Aorta (tissue), 5 donors: ENCODE measurements at regions not wholly inside any gene's neighbourhood (a gene's known extent, or its start where the extent isn't known, plus 50 kb on each side); places are given as distances from the start of the nearest gene placed in this dataset.

ENCODE experiments used
- ATAC-seq: fragments of 200-7000 bp; cut with Tn5 transposase; one replicate; pipeline ENCODE4 v1.9.1; 2022; ENCODE audit warnings: moderate library complexity; ENCODE audit not compliant: low FRiP score
- DNase-seq, 2 donors: peaks; one replicate each; pipeline ENCODE4 v3.0.0-alpha.2; 2020
- H3K27ac ChIP-seq, 2 donors: one replicate each; pipeline ENCODE4 v1.5.1; 2013; ENCODE audit warnings: low read length in 2 of 2, mild to moderate bottlenecking in 2 of 2, moderate library complexity in 2 of 2, control low read depth in 1 of 2, inconsistent platforms in 1 of 2, low read depth in 1 of 2
- H3K27me3 ChIP-seq, 2 donors: one replicate each; pipeline ENCODE4 v1.6.1; 2013; ENCODE audit warnings: control low read depth in 1 of 2, low read length in 1 of 2, mild to moderate bottlenecking in 1 of 2, moderate library complexity in 1 of 2; ENCODE audit not compliant: insufficient read depth in 2 of 2, control insufficient read depth in 1 of 2
- H3K36me3 ChIP-seq, 2 donors: one replicate each; pipeline ENCODE4 v1.6.1; 2013; ENCODE audit warnings: control low read depth in 1 of 2, low read length in 1 of 2, mild to moderate bottlenecking in 1 of 2; ENCODE audit not compliant: insufficient read depth in 2 of 2, control insufficient read depth in 1 of 2
- H3K4me1 ChIP-seq, 2 donors: one replicate each; pipeline ENCODE4 v1.6.1; 2013; ENCODE audit warnings: low read length in 2 of 2, control low read depth in 1 of 2, mild to moderate bottlenecking in 1 of 2, moderate library complexity in 1 of 2; ENCODE audit not compliant: insufficient read depth in 2 of 2, control insufficient read depth in 1 of 2
- H3K4me3 ChIP-seq, 2 donors: one replicate each; pipeline ENCODE4 v1.5.1; 2013; ENCODE audit warnings: low read length in 2 of 2, control low read depth in 1 of 2, mild to moderate bottlenecking in 1 of 2
- H3K9me3 ChIP-seq: one replicate; pipeline ENCODE4 v1.6.1; 2013; ENCODE audit warnings: mild to moderate bottlenecking, low read length; ENCODE audit not compliant: control insufficient read depth
- WGBS, 2 donors: extraction: QIAGEN DNeasy Blood & Tissue Kit; methylation state at CpG; one replicate each; pipeline ENCODE4 v1.1.7; 2013; 5-methylcytosine and 5-hydroxymethylcytosine counted together
- intact Hi-C, 2 donors: fragments of 100-400 bp; cut with DNase I; formaldehyde crosslinking; loops; one replicate each; pipeline versions ENCODE4 v1.14.2 to v1.15.0; 2022
- donor health status: healthy with polysubstance abuse.
- donor health status: Bipolar disorder and iron deficiency.
- donor health status: DM: no; HTN: no; CAD: no.
- donor health status: DM: no; HTN: no; CAD: no.
- donor health status: DM: yes; HTN: yes; CAD: no.

- 92 to 93% methylated on average over 2 of the region's 2 CpGs for WGBS, 2 donors
- no peaks in the 10 kb centered on the region for H3K27me3 ChIP-seq
- peaks cover 2% of the 10 kb centered on the region for H3K9me3 ChIP-seq
- no peaks in the 10 kb centered on the region for H3K4me1 ChIP-seq
- H3K36me3 ChIP-seq = no peaks in the 10 kb centered on the region
- DNase-seq = no peak
- no peak overlapping the region for H3K4me3 ChIP-seq
- ATAC-seq = no peak
- intact Hi-C loops = no loop called here
- no peak overlapping the region for H3K27ac ChIP-seq
Measured at GRCh38 chr16:79966226-79966625, 365.7 kb upstream of the MAF start.

- no peak overlapping the region for H3K27ac ChIP-seq
- no peaks in the 10 kb centered on the region for H3K36me3 ChIP-seq
- no peak for DNase-seq
- peaks cover 2% of the 10 kb centered on the region for H3K9me3 ChIP-seq
- no peak overlapping the region for H3K4me3 ChIP-seq
- H3K27me3 ChIP-seq = no peaks in the 10 kb centered on the region
- 80 to 81% methylated on average over 3 of the region's 3 CpGs for WGBS, 2 donors
- no peaks in the 10 kb centered on the region for H3K4me1 ChIP-seq
- intact Hi-C loops = no loop called here
- no peak for ATAC-seq
Measured at GRCh38 chr16:79965718-79966117, 365.2 kb upstream of the MAF start.

GRCh38 chr16:79964104-79964503 is 363.6 kb upstream of the MAF start:
- no peak overlapping the region for H3K4me3 ChIP-seq
- H3K27me3 ChIP-seq = no peaks in the 10 kb centered on the region
- no peak overlapping the region for H3K27ac ChIP-seq
- ATAC-seq = no peak
- H3K9me3 ChIP-seq = peaks cover 2% of the 10 kb centered on the region
- 0 to 48% methylated on average over 1 of the region's 1 CpG for WGBS, 2 donors
- no peaks in the 10 kb centered on the region for H3K36me3 ChIP-seq
- DNase-seq = no peak
- intact Hi-C loops = no loop called here
- H3K4me1 ChIP-seq = no peaks in the 10 kb centered on the region

DNA sequence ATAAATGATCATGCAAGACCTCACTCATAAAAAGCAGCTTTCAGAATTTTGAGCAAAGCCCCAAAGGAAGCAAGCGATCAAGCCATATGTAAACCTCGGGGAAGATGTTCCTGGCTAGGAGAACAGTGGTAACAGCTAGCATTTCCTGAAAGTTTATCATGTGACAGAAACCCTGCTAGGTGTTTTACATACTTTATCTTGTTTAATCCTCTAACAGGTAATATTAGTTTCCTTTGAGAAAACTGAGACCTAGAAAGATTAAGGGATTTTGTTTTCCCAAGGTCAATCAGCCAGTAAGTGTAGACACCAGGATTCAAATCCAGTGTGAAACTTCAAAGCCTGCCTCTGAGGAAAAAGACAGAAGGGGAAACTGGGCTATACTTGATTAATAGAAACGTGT is 362.4 kb upstream of the MAF start:
- H3K4me3 ChIP-seq = no peak overlapping the region
- intact Hi-C loops = no loop called here
- no peaks in the 10 kb centered on the region for H3K4me1 ChIP-seq
- H3K27me3 ChIP-seq = no peaks in the 10 kb centered on the region
- no peak for ATAC-seq
- peaks cover 2% of the 10 kb centered on the region for H3K9me3 ChIP-seq
- H3K36me3 ChIP-seq = no peaks in the 10 kb centered on the region
- DNase-seq = no peak
- WGBS, 2 donors = 72 to 86% methylated on average over 3 of the region's 3 CpGs
- H3K27ac ChIP-seq = no peak overlapping the region

- no peaks in the 10 kb centered on the region for H3K27me3 ChIP-seq
- DNase-seq (no peak), ATAC-seq (no peak)
- H3K4me1 ChIP-seq = no peaks in the 10 kb centered on the region
- intact Hi-C loops = no loop called here
- H3K9me3 ChIP-seq = no peaks in the 10 kb centered on the region
- H3K36me3 ChIP-seq = no peaks in the 10 kb centered on the region
- H3K4me3 ChIP-seq = no peak overlapping the region
- no peak overlapping the region for H3K27ac ChIP-seq
- WGBS, 2 donors = 79 to 82% methylated on average over 1 of the region's 1 CpG
Measured at GRCh38 chr16:79959226-79959625, 358.7 kb upstream of the MAF start.

- Histone ChIP-seq H3K36me3 (no peaks in the 10 kb centered on the region), H3K27me3 (no peaks in the 10 kb centered on the region), H3K4me3 (no peak overlapping the region), H3K4me1 (no peaks in the 10 kb centered on the region), H3K9me3 (no peaks in the 10 kb centered on the region), H3K27ac (no peak overlapping the region)
- intact Hi-C loops = no loop called here
- ATAC-seq (no peak), DNase-seq (no peak)
- 69 to 74% methylated on average over 4 of the region's 4 CpGs for WGBS, 2 donors
Measured at GRCh38 chr16:79954921-79955705, 354.6 kb upstream of the MAF start.

DNA sequence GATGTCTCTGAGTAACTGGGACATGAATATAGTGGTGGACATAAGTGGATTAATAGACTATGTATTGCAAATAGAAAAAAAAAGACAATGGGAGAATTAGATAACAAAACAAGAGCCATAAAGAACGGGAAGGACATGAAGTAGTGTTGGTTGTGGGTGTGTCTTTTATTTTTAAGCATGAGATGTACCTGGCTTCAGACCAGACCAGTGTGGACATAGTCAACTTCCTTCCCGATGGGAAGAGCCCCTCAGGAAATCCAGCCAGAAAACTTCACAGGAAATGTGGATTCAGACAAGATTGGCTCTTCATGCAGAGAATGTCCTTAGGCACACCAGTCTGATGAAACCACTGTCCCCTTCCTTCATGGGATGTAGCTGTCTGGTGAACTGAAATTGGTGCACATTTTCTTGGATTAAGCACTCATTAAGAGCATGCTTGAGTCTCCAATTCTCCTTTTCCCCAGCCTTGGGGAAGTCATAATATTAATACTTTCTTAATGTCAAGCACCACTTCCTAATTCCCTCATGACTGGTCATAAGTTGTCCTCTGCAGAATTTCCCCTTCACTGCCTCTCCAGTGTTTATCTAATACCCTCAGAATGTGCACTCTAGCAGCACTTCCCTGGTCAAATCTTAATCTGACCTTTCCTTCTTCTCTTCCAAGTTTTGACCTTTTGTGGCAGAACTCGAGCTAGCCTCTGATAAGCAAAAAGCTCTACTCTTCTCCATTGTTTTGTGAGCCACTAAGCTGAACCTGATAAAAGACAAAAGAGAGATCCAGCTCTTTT is 350.6 kb upstream of the MAF start:
- H3K27ac ChIP-seq = no peak overlapping the region
- H3K27me3 ChIP-seq = no peaks in the 10 kb centered on the region
- WGBS, 2 donors = 65% methylated on average over 3 of the region's 3 CpGs
- intact Hi-C loops = no loop called here
- H3K36me3 ChIP-seq = no peaks in the 10 kb centered on the region
- DNase-seq (no peak), ATAC-seq (no peak)
- no peak overlapping the region for H3K4me3 ChIP-seq
- no peaks in the 10 kb centered on the region for H3K4me1 ChIP-seq
- H3K9me3 ChIP-seq = no peaks in the 10 kb centered on the region

DNA sequence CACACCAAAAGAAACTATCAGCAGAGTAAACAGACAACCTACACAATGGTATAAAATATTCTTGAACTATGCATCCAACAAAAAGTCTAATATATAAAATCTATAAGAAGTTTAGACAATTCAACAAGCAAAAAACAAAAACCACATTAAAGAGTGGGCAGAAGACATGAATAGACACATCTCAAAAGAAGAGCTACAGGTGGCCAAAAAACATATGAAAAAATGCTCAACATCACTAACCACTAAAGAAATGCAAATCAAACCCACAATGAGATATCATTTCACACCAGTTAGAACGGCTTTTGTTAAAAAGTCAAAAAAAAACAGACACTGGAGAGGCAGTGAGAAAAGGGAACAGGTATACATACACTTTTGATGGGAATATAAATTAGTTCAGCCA is 348.9 kb upstream of the MAF start:
- intact Hi-C loops = no loop called here
- H3K36me3 ChIP-seq = no peaks in the 10 kb centered on the region
- H3K4me3 ChIP-seq = no peak overlapping the region
- ATAC-seq (no peak), DNase-seq (no peak)
- H3K27me3 ChIP-seq = no peaks in the 10 kb centered on the region
- no peak overlapping the region for H3K27ac ChIP-seq
- H3K9me3 ChIP-seq = no peaks in the 10 kb centered on the region
- 94 to 96% methylated on average over 1 of the region's 1 CpG for WGBS, 2 donors
- no peaks in the 10 kb centered on the region for H3K4me1 ChIP-seq

GRCh38 chr16:79947771-79948170 is 347.2 kb upstream of the MAF start:
- Histone ChIP-seq H3K9me3 (no peaks in the 10 kb centered on the region), H3K4me3 (no peak overlapping the region), H3K27me3 (no peaks in the 10 kb centered on the region), H3K4me1 (no peaks in the 10 kb centered on the region), H3K36me3 (no peaks in the 10 kb centered on the region), H3K27ac (no peak overlapping the region)
- ATAC-seq (no peak), DNase-seq (no peak)
- 87 to 94% methylated on average over 3 of the region's 3 CpGs for WGBS, 2 donors
- intact Hi-C loops = no loop called here
